ENCODE measurements at regions not wholly inside any gene's neighbourhood (a gene's known extent, or its start where the extent isn't known, plus 50 kb on each side); places are given as distances from the start of the nearest gene placed in this dataset.
"Not testable (repeated sequence)": the region's sequence is repeated elsewhere in the genome, so short reads cannot be mapped to it uniquely, and the experiment has no call there.

GRCh38 chr7:6974876-6975275 lies 148.8 kb upstream of the CCZ1B start:
- TF ChIP-seq, protein P1, sequence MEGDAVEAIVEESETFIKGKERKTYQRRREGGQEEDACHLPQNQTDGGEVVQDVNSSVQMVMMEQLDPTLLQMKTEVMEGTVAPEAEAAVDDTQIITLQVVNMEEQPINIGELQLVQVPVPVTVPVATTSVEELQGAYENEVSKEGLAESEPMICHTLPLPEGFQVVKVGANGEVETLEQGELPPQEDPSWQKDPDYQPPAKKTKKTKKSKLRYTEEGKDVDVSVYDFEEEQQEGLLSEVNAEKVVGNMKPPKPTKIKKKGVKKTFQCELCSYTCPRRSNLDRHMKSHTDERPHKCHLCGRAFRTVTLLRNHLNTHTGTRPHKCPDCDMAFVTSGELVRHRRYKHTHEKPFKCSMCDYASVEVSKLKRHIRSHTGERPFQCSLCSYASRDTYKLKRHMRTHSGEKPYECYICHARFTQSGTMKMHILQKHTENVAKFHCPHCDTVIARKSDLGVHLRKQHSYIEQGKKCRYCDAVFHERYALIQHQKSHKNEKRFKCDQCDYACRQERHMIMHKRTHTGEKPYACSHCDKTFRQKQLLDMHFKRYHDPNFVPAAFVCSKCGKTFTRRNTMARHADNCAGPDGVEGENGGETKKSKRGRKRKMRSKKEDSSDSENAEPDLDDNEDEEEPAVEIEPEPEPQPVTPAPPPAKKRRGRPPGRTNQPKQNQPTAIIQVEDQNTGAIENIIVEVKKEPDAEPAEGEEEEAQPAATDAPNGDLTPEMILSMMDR (IDR thresholded peaks at IDR 0.05), result not testable (repeated sequence)
- TF ChIP-seq POLR2A (IDR thresholded peaks at IDR 0.05), result not testable (repeated sequence)
